ENCODE measurements at regions not wholly inside any gene's neighbourhood (a gene's known extent, or its start where the extent isn't known, plus 50 kb on each side); places are given as distances from the start of the nearest gene placed in this dataset.

GRCh38 chr13:91056746-91057145 lies 290.7 kb upstream of the MIR17HG start:
- TF ChIP-seq CTCF (IDR thresholded peaks at IDR 0.05), result no peak
- no peak for TF ChIP-seq POLR2A (IDR thresholded peaks at IDR 0.05)

All from vagina (tissue), 2 donors.